ENCODE measurements at regions not wholly inside any gene's neighbourhood (a gene's known extent, or its start where the extent isn't known, plus 50 kb on each side); places are given as distances from the start of the nearest gene placed in this dataset.
"Not testable (repeated sequence)": the region's sequence is repeated elsewhere in the genome, so short reads cannot be mapped to it uniquely, and the experiment has no call there.

- Histone ChIP-seq H3K9ac (no peak overlapping the region), H3K27ac (no peak overlapping the region), H3K9me3 (ENCODE audit: low read depth) (no peaks in the 10 kb centered on the region), H3F3A (ENCODE audit: insufficient read depth) (peaks cover 12% of the 10 kb centered on the region; the same call in 1 of the 2 replicates), H2AFZ (no peak overlapping the region), H3K79me2 (ENCODE audit: insufficient read depth) (no peaks in the 10 kb centered on the region), H3K4me2 (ENCODE audit: unreplicated experiment) (no peak overlapping the region), H4K20me1 (ENCODE audit: insufficient read depth) (no peaks in the 10 kb centered on the region), H3K27me3 (replicated peaks; ENCODE audit: insufficient read depth) (no peaks in the 10 kb centered on the region), H3K36me3 (ENCODE audit: low read depth) (no peaks in the 10 kb centered on the region), H3K4me1 (ENCODE audit: insufficient read depth) (peaks cover 11% of the 10 kb centered on the region), H3K4me3 (no peak overlapping the region), H3K9me2 (ENCODE audit: insufficient read depth) (no peaks in the 10 kb centered on the region)
- TF ChIP-seq EZH2phosphoT487 (IDR thresholded peaks at IDR 0.05; ENCODE audit: insufficient read depth, low read depth): no peak
- TF ChIP-seq EZH2 (IDR thresholded peaks at IDR 0.05; ENCODE audit: insufficient read depth, poor library complexity, severe bottlenecking): no peak
- DNase-seq: no peak
- in situ Hi-C loops (cut with MboI): no loop called here
Measured at GRCh38 chr7:16939161-16939560, 57.4 kb upstream of the AGR3 start.

- Histone ChIP-seq H3K4me2 (ENCODE audit: unreplicated experiment) (no peak overlapping the region), H3K27me3 (replicated peaks; ENCODE audit: insufficient read depth) (no peaks in the 10 kb centered on the region), H3K9ac (no peak overlapping the region), H3K9me3 (ENCODE audit: low read depth) (no peaks in the 10 kb centered on the region), H3K9me2 (ENCODE audit: insufficient read depth) (no peaks in the 10 kb centered on the region), H3K4me1 (ENCODE audit: insufficient read depth) (no peaks in the 10 kb centered on the region), H3F3A (ENCODE audit: insufficient read depth) (peaks cover 6% of the 10 kb centered on the region; the same call in 1 of the 2 replicates), H2AFZ (no peak overlapping the region), H3K4me3 (no peak overlapping the region), H3K79me2 (ENCODE audit: insufficient read depth) (no peaks in the 10 kb centered on the region), H4K20me1 (ENCODE audit: insufficient read depth) (no peaks in the 10 kb centered on the region), H3K36me3 (ENCODE audit: low read depth) (no peaks in the 10 kb centered on the region), H3K27ac (no peak overlapping the region)
- in situ Hi-C loops (cut with MboI): no loop called here
- TF ChIP-seq EZH2 (IDR thresholded peaks at IDR 0.05; ENCODE audit: insufficient read depth, poor library complexity, severe bottlenecking) (no peak), EZH2phosphoT487 (IDR thresholded peaks at IDR 0.05; ENCODE audit: insufficient read depth, low read depth) (no peak)
- no peak for DNase-seq
Measured at GRCh38 chr7:16940776-16941175, 59.0 kb upstream of the AGR3 start.

- no peaks in the 10 kb centered on the region for H3F3A ChIP-seq (ENCODE audit: insufficient read depth)
- H3K4me2 ChIP-seq (ENCODE audit: unreplicated experiment): no peak overlapping the region
- no peaks in the 10 kb centered on the region for H3K79me2 ChIP-seq (ENCODE audit: insufficient read depth)
- TF ChIP-seq EZH2phosphoT487 (IDR thresholded peaks at IDR 0.05; ENCODE audit: insufficient read depth, low read depth) (no peak), EZH2 (IDR thresholded peaks at IDR 0.05; ENCODE audit: insufficient read depth, poor library complexity, severe bottlenecking) (no peak)
- in situ Hi-C loops (cut with MboI): no loop called here
- no peaks in the 10 kb centered on the region for H3K9me2 ChIP-seq (ENCODE audit: insufficient read depth)
- H3K9me3 ChIP-seq (ENCODE audit: low read depth): no peaks in the 10 kb centered on the region
- H3K4me1 ChIP-seq (ENCODE audit: insufficient read depth): no peaks in the 10 kb centered on the region
- H2AFZ ChIP-seq: no peak overlapping the region
- H3K36me3 ChIP-seq (ENCODE audit: low read depth): no peaks in the 10 kb centered on the region
- no peak overlapping the region for H3K27ac ChIP-seq
- no peaks in the 10 kb centered on the region for H4K20me1 ChIP-seq (ENCODE audit: insufficient read depth)
- no peak overlapping the region for H3K4me3 ChIP-seq
- no peak overlapping the region for H3K9ac ChIP-seq
- 75 to 82% methylated on average over 18 to 20 of the region's 21 CpGs for WGBS, 2 experiments (ENCODE audit: low coverage in 1 of 2, low lambda C conversion rate in 2 of 2, missing lambda C conversion rate in 2 of 2)
- no peak for DNase-seq
- H3K27me3 ChIP-seq (replicated peaks; ENCODE audit: insufficient read depth): no peaks in the 10 kb centered on the region
Measured at GRCh38 chr7:16942929-16943509, 61.2 kb upstream of the AGR3 start.

DNA sequence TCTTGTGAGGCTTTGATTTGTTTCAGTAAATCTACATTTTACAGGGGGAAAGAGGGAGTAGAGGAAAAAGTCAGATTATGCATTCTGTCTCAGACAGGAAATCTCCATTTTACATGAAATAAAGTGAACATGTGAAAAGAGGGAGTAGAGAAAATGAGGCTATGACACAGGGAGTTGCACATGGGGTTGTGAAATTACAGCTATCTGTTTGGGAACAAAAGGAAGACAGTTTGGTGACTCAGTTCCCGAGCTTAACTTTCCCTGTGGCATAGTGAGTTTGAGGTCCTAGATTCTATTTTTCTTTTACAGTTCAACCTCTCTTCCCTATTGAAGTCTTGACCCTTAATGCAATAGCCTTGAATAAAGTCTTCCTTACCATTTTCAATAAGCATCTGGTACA, 63.2 kb upstream of the AGR3 start:
- 29 to 32% methylated on average over 1 of the region's 1 CpG for WGBS, 2 experiments (ENCODE audit: low coverage in 1 of 2, low lambda C conversion rate in 2 of 2, missing lambda C conversion rate in 2 of 2)
- H3K27ac ChIP-seq: no peak overlapping the region
- H3K9me2 ChIP-seq (ENCODE audit: insufficient read depth): no peaks in the 10 kb centered on the region
- no peak for TF ChIP-seq EZH2 (IDR thresholded peaks at IDR 0.05; ENCODE audit: insufficient read depth, poor library complexity, severe bottlenecking)
- no peak for TF ChIP-seq EZH2phosphoT487 (IDR thresholded peaks at IDR 0.05; ENCODE audit: insufficient read depth, low read depth)
- in situ Hi-C loops (cut with MboI): no loop called here
- no peak overlapping the region for H3K4me2 ChIP-seq (ENCODE audit: unreplicated experiment)
- no peaks in the 10 kb centered on the region for H3K36me3 ChIP-seq (ENCODE audit: low read depth)
- no peak for DNase-seq
- H4K20me1 ChIP-seq (ENCODE audit: insufficient read depth): no peaks in the 10 kb centered on the region
- no peaks in the 10 kb centered on the region for H3K4me1 ChIP-seq (ENCODE audit: insufficient read depth)
- H3F3A ChIP-seq (ENCODE audit: insufficient read depth): no peaks in the 10 kb centered on the region
- H3K9me3 ChIP-seq (ENCODE audit: low read depth): no peaks in the 10 kb centered on the region
- H3K9ac ChIP-seq: no peak overlapping the region
- H2AFZ ChIP-seq: no peak overlapping the region
- H3K27me3 ChIP-seq (replicated peaks; ENCODE audit: insufficient read depth): no peaks in the 10 kb centered on the region
- no peak overlapping the region for H3K4me3 ChIP-seq
- no peaks in the 10 kb centered on the region for H3K79me2 ChIP-seq (ENCODE audit: insufficient read depth)

DNA sequence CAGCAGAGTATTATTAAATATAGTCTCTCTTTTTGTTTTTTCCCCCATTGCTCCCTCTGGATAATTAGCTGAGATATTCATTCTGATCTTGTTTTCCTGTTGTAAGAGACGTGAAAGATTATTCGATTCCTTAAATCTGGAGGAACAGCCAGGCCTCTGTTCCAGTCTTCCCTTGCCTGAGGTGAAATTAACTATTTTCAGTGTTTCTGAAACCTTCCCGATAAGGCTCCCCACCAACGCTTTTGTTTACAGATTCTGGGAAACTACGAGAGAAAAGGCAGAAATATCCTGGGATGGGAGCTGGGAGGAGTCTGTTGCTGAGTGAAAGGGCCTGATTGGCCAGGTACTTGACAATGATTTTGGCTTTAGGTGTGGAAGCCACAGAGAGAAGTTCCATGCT, 63.6 kb upstream of the AGR3 start:
- Histone ChIP-seq H3K79me2 (ENCODE audit: insufficient read depth) (no peaks in the 10 kb centered on the region), H3K9me2 (ENCODE audit: insufficient read depth) (no peaks in the 10 kb centered on the region), H3K9me3 (ENCODE audit: low read depth) (no peaks in the 10 kb centered on the region), H3K4me1 (ENCODE audit: insufficient read depth) (no peaks in the 10 kb centered on the region), H3K27ac (no peak overlapping the region), H3K4me2 (ENCODE audit: unreplicated experiment) (no peak overlapping the region), H2AFZ (no peak overlapping the region), H3K4me3 (no peak overlapping the region), H3K27me3 (replicated peaks; ENCODE audit: insufficient read depth) (no peaks in the 10 kb centered on the region), H3F3A (ENCODE audit: insufficient read depth) (no peaks in the 10 kb centered on the region), H4K20me1 (ENCODE audit: insufficient read depth) (no peaks in the 10 kb centered on the region), H3K9ac (no peak overlapping the region), H3K36me3 (ENCODE audit: low read depth) (no peaks in the 10 kb centered on the region)
- DNase-seq: no peak
- no peak for TF ChIP-seq EZH2phosphoT487 (IDR thresholded peaks at IDR 0.05; ENCODE audit: insufficient read depth, low read depth)
- no peak for TF ChIP-seq EZH2 (IDR thresholded peaks at IDR 0.05; ENCODE audit: insufficient read depth, poor library complexity, severe bottlenecking)
- in situ Hi-C loops (cut with MboI): no loop called here
- 92 to 98% methylated on average over 5 of the region's 5 CpGs for WGBS, 2 experiments (ENCODE audit: low coverage in 1 of 2, low lambda C conversion rate in 2 of 2, missing lambda C conversion rate in 2 of 2)

GRCh38 chr7:16948110-16948509, 66.3 kb upstream of the AGR3 start:
- H3K4me3 ChIP-seq; H3K4me1 ChIP-seq (ENCODE audit: insufficient read depth); H3K4me2 ChIP-seq (ENCODE audit: unreplicated experiment); H3K9ac ChIP-seq; in situ Hi-C loops (cut with MboI); H3K9me2 ChIP-seq (ENCODE audit: insufficient read depth); H4K20me1 ChIP-seq (ENCODE audit: insufficient read depth); H3K79me2 ChIP-seq (ENCODE audit: insufficient read depth); DNase-seq; H3F3A ChIP-seq (ENCODE audit: insufficient read depth); H3K36me3 ChIP-seq (ENCODE audit: low read depth); H3K27ac ChIP-seq; H2AFZ ChIP-seq; H3K9me3 ChIP-seq (ENCODE audit: low read depth); H3K27me3 ChIP-seq (replicated peaks; ENCODE audit: insufficient read depth): not testable (repeated sequence)
- WGBS, 2 experiments (ENCODE audit: low coverage in 1 of 2, low lambda C conversion rate in 2 of 2, missing lambda C conversion rate in 2 of 2): 59 to 65% methylated on average over 4 of the region's 4 CpGs
